IPS-15b (cell line): ENCODE measurements at regions not wholly inside any gene's neighbourhood (a gene's known extent, or its start where the extent isn't known, plus 50 kb on each side); places are given as distances from the start of the nearest gene placed in this dataset.

Experiments
- H3K27me3 ChIP-seq: one replicate; pipeline ENCODE4 v1.6.1; 2013; ENCODE audit warnings: low read length; ENCODE audit not compliant: control insufficient read depth, insufficient read depth
- H3K36me3 ChIP-seq: one replicate; pipeline ENCODE4 v1.6.1; 2013; ENCODE audit warnings: low read length; ENCODE audit not compliant: control insufficient read depth, insufficient read depth
- H3K4me1 ChIP-seq: one replicate; pipeline ENCODE4 v1.6.1; 2013; ENCODE audit warnings: mild to moderate bottlenecking, low read length; ENCODE audit not compliant: control insufficient read depth, insufficient read depth
- H3K4me3 ChIP-seq: one replicate; pipeline ENCODE4 v1.5.1; 2013; ENCODE audit warnings: low read depth, low read length
- H3K9ac ChIP-seq: one replicate; pipeline ENCODE4 v1.6.1; 2013; ENCODE audit warnings: low read depth, mild to moderate bottlenecking, low read length
- H3K9me3 ChIP-seq: one replicate; pipeline ENCODE4 v1.6.1; 2013; ENCODE audit warnings: mild to moderate bottlenecking, low read length; ENCODE audit not compliant: control insufficient read depth, insufficient read depth

DNA sequence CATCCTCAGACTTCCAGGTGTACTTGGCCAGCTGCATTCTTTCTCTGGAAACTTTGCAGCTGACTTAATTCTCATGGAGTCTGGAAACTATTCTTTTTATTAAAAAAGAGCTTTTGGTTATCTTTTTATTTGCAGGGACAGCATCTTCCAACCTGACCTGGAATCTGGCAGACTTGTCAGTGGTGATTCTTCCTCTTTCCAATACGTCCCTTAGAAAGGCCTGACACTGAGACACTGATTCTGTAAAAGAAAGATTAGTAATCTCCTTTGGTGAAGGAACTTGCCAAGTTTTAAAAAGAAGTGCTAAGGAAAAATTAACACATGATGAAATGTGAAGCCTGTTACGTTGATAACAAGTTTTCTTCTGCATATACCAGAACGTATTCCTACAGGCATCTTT lies 440.9 kb upstream of the RAG2 start:
- H3K4me3 ChIP-seq, result no peak overlapping the region
- no peaks in the 10 kb centered on the region for H3K9me3 ChIP-seq
- H3K36me3 ChIP-seq, result no peaks in the 10 kb centered on the region
- H3K27me3 ChIP-seq, result no peaks in the 10 kb centered on the region
- H3K4me1 ChIP-seq, result no peaks in the 10 kb centered on the region
- H3K9ac ChIP-seq, result no peak overlapping the region

DNA sequence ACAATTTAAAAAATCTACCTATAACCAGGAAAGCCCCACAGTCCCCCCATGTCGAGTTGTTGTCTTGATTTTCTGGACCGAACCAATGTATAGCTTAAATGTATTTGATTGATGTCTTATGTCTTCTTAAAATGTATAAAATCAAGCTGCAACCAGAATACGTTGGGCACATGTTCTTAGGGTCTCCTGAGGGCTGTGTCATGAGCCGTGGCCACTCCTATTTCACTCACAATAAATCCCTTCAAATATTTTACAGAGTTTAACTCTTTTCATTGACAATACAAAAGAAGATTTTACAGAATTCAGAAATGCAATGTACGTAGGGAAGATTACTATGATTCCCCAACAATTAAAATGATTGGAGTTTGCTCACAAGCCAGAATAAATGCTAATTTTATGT lies 428.7 kb upstream of the RAG2 start:
- no peak overlapping the region for H3K9ac ChIP-seq
- H3K36me3 ChIP-seq, result no peaks in the 10 kb centered on the region
- peaks cover 4% of the 10 kb centered on the region for H3K4me1 ChIP-seq
- H3K9me3 ChIP-seq, result no peaks in the 10 kb centered on the region
- no peaks in the 10 kb centered on the region for H3K27me3 ChIP-seq
- no peak overlapping the region for H3K4me3 ChIP-seq

DNA sequence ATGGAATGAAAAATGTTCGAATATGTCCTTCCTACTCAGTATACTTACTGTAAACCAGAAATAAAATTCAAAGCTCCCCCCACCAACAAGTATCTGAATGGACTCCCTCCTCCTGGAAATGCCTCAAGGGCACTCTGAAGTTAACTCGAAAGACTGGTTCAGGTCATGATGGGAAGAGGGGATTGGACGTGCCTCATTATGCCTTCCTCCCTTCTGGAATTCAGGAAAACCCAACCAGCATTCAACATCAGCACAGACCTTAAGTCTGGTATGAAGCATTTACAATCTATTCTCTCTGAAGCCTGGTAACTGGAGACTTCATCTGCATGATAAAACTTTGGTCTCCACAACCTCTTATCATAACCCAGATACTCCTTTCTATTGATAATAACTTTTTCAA lies 428.3 kb upstream of the RAG2 start:
- Histone ChIP-seq H3K4me1 (peaks cover 4% of the 10 kb centered on the region), H3K36me3 (no peaks in the 10 kb centered on the region), H3K9ac (no peak overlapping the region)

DNA sequence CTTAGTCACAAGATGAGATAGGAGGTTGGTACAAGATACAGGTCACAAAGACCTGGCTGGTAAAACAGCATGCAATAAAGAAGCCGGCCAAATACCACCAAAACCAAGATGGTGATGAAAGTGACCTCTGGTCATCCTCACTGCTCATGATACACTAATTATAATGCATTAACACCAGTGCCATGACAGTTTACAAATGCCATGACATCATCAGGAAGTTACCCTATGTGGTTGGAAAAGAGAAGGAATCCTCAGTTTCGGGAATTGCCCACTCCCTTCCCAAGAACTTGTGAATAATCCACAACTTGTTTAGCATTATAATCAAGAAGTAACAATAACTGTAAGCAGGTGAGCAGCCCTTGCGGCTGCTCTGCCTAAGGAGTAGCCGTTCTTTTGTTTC lies 408.5 kb upstream of the RAG2 start:
- no peak overlapping the region for H3K4me3 ChIP-seq
- H3K36me3 ChIP-seq, result no peaks in the 10 kb centered on the region
- H3K27me3 ChIP-seq, result no peaks in the 10 kb centered on the region
- H3K9ac ChIP-seq, result no peak overlapping the region
- no peaks in the 10 kb centered on the region for H3K9me3 ChIP-seq
- H3K4me1 ChIP-seq, result no peaks in the 10 kb centered on the region

More for the DNA sequence above, 428.3 kb upstream of the RAG2 start:
- Histone ChIP-seq H3K4me3 (no peak overlapping the region), H3K27me3 (no peaks in the 10 kb centered on the region), H3K9me3 (no peaks in the 10 kb centered on the region)

DNA sequence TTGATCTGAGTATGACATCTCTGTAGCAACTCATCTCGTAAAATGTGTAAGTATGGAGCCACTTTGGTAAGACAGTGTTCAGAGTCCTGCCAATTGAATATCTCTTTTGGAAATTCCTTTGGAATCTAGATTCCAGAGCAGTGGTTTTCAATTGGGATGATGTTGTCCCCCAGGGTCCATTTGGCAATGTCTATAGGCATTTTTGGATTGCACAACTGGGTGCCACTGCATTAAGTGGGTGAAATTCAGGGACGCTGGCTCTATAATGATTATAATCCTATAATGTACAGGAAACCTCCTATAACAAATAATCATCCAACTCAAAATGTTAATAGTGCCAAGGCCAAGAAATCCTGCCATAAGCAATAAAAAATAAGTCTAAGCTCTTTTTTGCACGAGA lies 404.8 kb upstream of the RAG2 start:
- Histone ChIP-seq H3K36me3 (no peaks in the 10 kb centered on the region), H3K9ac (no peak overlapping the region), H3K27me3 (no peaks in the 10 kb centered on the region), H3K9me3 (no peaks in the 10 kb centered on the region), H3K4me3 (no peak overlapping the region), H3K4me1 (no peaks in the 10 kb centered on the region)

DNA sequence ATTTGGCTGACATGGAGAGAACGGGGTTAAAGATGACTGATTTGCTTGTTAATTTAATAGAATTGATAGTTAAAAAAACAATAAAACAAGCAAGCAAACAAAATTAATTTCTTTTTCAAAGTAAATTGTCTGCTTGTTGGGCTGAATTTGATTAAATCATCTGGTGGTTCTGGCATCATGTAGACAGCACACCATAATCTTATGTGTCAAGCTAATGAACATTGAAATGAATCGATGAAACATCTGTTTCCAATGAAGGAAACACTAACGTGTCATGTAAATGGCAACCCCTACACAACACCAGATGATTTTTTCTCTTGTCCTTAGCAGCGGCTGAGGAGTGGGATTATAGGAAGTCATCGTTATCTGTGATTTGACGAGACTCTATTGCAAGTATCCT lies 399.6 kb upstream of the RAG2 start:
- no peak overlapping the region for H3K4me3 ChIP-seq
- no peaks in the 10 kb centered on the region for H3K36me3 ChIP-seq
- no peaks in the 10 kb centered on the region for H3K27me3 ChIP-seq
- H3K4me1 ChIP-seq, result no peaks in the 10 kb centered on the region
- H3K9me3 ChIP-seq, result no peaks in the 10 kb centered on the region
- no peak overlapping the region for H3K9ac ChIP-seq

DNA sequence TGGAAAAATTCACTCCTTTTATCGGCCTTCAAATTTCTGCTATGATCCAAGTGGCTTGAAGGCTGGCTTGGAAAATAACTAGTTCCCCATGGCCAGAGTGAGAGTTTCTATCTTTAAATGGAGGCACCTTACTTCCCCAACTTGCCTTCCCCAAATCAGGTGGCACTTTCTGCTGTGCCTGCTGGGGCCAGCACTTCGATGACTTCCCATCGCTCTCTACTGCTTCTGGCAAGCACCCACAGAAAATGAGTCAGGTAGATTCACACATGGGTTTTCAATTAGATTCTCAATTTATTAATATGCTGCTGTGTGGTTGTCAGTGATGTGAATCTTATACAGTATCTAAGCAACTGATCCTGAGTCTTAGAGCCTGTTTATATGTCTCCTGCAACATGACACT lies 398.8 kb upstream of the RAG2 start:
- no peaks in the 10 kb centered on the region for H3K9me3 ChIP-seq
- H3K36me3 ChIP-seq, result no peaks in the 10 kb centered on the region
- no peaks in the 10 kb centered on the region for H3K27me3 ChIP-seq
- no peaks in the 10 kb centered on the region for H3K4me1 ChIP-seq
- H3K9ac ChIP-seq, result no peak overlapping the region
- no peak overlapping the region for H3K4me3 ChIP-seq

DNA sequence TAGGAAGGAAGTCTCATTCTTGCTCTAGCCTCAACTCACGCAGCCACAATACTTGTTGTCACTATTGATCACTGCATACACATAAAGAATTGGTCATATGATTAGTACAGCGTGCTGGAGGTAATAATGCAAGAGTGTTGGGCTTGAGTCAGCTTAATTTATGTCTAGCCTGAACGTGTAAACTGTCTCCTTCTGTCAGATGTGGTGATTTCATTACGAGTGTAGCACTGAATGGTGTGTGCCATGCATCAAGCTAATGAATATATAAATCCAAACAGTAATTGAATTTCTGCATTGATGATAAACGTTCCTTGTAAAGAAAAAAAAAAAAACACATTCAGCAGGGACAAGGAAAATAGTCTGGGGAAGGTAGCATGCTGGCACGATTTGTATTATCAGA lies 396.2 kb upstream of the RAG2 start:
- Histone ChIP-seq H3K27me3 (no peaks in the 10 kb centered on the region), H3K9me3 (no peaks in the 10 kb centered on the region), H3K36me3 (no peaks in the 10 kb centered on the region), H3K4me3 (no peak overlapping the region), H3K9ac (no peak overlapping the region), H3K4me1 (no peaks in the 10 kb centered on the region)

DNA sequence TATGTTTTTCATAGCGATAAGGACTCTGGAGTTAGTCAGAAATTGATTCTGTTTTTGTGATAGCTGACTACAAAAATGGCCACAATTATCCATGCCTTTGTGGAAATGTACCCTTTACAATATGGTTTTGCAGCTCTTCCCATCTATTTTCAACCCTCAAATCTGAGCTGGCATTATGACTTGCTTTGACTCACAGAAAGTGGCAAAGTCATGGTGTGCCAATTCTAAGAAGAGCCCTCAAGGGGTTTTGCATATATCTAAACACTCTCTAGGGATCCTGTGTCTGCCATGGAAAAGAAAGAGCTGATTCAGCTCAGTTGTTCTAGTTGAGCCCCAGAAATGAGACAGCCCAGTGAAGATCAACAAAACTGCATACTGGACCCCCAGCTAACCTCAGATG lies 390.5 kb upstream of the RAG2 start:
- Histone ChIP-seq H3K4me3 (no peak overlapping the region), H3K9ac (no peak overlapping the region), H3K4me1 (no peaks in the 10 kb centered on the region), H3K9me3 (no peaks in the 10 kb centered on the region), H3K27me3 (no peaks in the 10 kb centered on the region), H3K36me3 (no peaks in the 10 kb centered on the region)

DNA sequence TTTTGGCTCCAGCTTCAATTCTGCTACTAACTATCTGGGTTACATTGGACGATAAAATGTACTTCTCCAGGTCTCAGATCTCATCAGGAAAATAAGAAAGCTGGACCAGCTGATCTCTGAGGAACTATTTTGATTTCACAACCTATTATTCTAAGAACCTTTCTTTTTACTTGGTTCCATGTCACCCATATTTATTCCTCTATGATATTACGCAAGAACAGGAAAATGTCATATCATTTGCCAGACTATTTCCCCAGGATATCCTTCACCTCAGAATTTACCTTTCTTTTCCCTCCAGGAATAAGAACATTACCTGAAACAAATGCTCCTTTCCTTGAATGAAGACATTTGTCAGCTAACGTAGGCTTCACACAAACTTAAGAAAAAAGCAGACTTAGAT lies 387.5 kb upstream of the RAG2 start:
- Histone ChIP-seq H3K9ac (no peak overlapping the region), H3K27me3 (no peaks in the 10 kb centered on the region), H3K9me3 (peaks cover 3% of the 10 kb centered on the region), H3K36me3 (peaks cover 2% of the 10 kb centered on the region), H3K4me3 (no peak overlapping the region), H3K4me1 (no peaks in the 10 kb centered on the region)

DNA sequence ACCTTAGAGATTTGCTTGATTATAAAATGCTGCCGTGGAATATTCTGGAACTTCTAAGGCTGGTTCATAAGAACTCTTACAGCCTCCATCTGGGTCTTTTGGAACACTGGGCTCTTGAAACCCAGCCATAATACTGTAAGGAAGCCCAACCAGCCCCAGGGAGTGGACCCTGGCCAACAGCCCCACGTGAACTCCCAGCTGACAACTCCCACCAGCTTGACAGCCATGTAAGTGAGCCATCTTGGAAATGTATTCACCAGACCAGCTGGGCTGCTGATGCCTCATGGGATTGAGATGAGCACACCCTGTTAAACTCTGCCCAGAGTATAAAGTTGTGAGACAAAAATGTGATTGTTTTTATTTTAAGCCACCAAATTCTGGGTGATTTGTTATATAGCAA lies 378.7 kb upstream of the RAG2 start:
- Histone ChIP-seq H3K4me3 (no peak overlapping the region), H3K4me1 (no peaks in the 10 kb centered on the region), H3K27me3 (no peaks in the 10 kb centered on the region), H3K36me3 (no peaks in the 10 kb centered on the region), H3K9me3 (peaks cover 2% of the 10 kb centered on the region), H3K9ac (no peak overlapping the region)

DNA sequence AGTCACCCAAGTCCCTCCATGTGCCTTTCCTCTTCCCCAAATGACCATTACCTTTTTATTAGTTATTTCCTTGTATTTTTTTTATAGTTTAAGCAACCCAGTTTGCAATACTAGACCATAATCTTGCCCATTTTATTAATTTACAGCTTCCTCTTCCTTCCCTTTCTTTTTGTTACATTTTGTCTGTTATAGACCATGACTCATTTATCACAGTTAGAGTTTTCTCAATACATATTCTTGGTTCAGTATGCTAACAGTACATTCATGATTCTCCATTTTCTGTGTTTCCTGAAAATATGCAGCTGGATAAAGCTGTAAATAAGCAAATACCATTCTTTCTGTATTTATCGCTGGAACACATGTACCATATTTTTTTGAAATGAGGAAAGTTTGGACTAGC lies 376.7 kb upstream of the RAG2 start:
- no peak overlapping the region for H3K9ac ChIP-seq
- no peaks in the 10 kb centered on the region for H3K27me3 ChIP-seq
- no peak overlapping the region for H3K4me3 ChIP-seq
- H3K36me3 ChIP-seq, result no peaks in the 10 kb centered on the region
- no peaks in the 10 kb centered on the region for H3K9me3 ChIP-seq
- H3K4me1 ChIP-seq, result no peaks in the 10 kb centered on the region

DNA sequence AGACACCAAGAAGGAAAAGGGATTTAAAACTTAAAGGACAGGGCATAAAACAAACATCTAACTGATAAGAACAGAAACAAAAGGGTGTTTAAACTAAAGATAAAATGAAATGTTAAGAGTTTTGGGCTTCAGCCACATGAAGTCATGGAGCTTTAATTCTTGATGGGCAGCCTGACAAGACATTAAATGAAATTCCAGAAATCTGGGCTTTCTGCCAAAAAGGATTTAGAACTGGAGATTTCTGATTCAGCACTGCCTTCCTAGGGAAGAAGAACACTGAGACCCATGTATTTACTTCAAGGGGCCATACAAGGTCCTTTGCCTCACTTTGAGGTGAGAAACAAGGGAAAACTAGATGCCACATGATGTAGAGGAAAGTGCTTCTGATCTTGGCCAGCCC lies 355.9 kb upstream of the RAG2 start:
- Histone ChIP-seq H3K9me3 (no peaks in the 10 kb centered on the region), H3K27me3 (no peaks in the 10 kb centered on the region), H3K4me1 (no peaks in the 10 kb centered on the region), H3K9ac (no peak overlapping the region), H3K4me3 (no peak overlapping the region), H3K36me3 (no peaks in the 10 kb centered on the region)
